ENCODE measurements at regions not wholly inside any gene's neighbourhood (a gene's known extent, or its start where the extent isn't known, plus 50 kb on each side); places are given as distances from the start of the nearest gene placed in this dataset.

GRCh38 chr1:106780066-106780465 is 276.4 kb upstream of the PRMT6 start:
- no peak for TF ChIP-seq CTCF (IDR thresholded peaks at IDR 0.05; ENCODE audit: insufficient read depth, low read length)
- TF ChIP-seq POLR2AphosphoS5 (IDR thresholded peaks at IDR 0.05; ENCODE audit: low read depth), result no peak
